Endothelial cell of hepatic sinusoid (primary cell): ENCODE measurements at regions not wholly inside any gene's neighbourhood (a gene's known extent, or its start where the extent isn't known, plus 50 kb on each side); places are given as distances from the start of the nearest gene placed in this dataset.

Experiments
- in situ Hi-C: cut with HindIII; loops from 2 replicates; pipeline ENCODE4 v1.10.0; 2017; ENCODE audit warnings: low sequenced_read_pairs

DNA sequence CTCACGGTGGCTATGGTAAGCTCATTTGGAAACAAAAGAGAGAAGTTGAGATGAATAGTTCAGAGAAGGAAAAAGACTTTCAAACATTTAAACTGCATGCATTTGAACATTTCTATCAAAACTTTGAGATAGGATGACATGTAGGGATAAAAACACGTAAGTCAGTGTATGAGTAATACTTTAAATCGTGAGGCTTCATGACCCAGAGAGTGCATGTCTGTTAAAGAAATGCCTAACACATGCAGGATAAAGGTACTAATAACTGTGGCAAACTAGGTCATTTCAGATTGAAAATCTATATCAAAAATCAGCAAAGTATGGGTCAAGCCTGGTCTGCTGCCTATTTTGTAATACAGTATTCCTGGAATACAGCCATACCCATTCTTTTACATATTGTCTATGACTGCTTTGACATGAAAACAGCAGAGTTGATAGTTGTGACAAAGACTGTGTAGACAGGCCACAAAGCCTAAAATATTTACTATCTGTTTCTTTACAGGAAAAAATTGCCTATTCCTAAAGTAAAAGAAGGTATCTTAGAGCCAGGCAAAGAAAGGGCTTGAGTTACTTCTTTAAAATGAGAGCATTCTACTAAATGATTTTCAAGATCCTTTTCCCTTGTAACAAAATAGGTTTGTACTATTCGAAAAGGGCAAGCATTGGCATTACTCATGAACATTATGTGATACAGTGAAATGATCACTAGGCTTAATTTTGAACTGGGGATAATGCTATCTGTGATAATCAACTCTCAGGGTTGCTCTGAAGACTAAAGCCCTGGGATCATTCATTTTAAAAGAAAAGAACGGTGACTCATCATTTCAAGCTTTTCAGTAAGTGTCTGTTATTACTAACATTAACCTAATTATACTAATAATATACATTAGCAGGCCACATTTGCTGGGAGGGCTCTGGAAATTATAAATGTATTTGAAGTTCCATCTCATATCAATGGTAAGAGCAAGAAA, 185.9 kb downstream of the CRPPA start:
- in situ Hi-C loops = no loop called here

GRCh38 chr7:16234493-16235146, 186.7 kb downstream of the CRPPA start:
- in situ Hi-C loops = no loop called here

GRCh38 chr7:16233517-16233916, 187.8 kb downstream of the CRPPA start:
- in situ Hi-C loops = no loop called here

- in situ Hi-C loops = no loop called here
Observed at GRCh38 chr7:16232273-16232672, 189.1 kb downstream of the CRPPA start.

- in situ Hi-C loops = no loop called here
Observed at GRCh38 chr7:16223963-16224707, 197.2 kb downstream of the CRPPA start.

GRCh38 chr7:16212610-16213009, 208.7 kb downstream of the CRPPA start:
- in situ Hi-C loops = no loop called here

- in situ Hi-C loops = no loop called here
Observed at GRCh38 chr7:16212032-16212431, 209.3 kb downstream of the CRPPA start.

DNA sequence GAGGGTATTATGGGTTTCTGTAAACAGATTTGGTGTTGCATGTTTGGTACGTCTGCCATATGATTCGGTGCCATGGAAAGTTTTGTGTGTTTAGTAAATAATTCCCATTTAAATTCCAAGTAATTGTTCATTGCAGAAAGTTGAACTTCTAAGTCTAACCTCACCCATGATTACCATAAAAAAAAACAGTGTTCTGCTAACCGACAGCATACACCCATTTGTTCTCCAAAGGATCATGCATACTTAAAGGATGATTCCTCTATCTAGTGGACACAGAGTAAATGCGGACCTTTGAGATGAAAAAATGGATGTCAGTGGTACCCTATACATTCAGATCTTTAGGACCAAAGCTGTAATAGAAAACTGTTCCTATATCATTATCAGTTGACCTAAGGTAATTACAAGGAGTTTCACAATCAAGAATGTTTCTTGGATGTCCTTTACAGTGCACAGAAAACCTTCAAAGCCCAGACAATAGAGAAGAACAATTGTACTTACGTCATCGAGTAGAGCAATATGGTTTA, 209.9 kb downstream of the CRPPA start:
- in situ Hi-C loops = no loop called here

DNA sequence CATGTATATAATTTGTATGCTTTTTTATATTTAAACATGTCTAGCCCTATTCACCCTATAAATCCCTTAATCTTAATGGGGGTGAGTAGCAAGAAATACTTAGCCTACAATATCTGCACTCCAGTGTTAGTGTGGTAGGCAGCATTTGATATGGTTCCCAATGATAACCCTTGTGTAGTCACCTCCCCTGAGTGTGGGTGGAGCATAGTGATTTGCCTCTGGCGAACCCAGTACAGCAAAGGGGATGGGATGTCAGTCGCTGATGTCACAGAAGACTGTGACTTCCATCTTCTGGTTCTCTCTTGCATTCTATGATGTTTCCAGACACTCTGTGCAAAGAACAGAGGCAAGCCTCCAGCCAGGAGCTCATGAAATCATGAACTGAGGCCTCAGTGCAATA, 211.2 kb downstream of the CRPPA start:
- in situ Hi-C loops = no loop called here

DNA sequence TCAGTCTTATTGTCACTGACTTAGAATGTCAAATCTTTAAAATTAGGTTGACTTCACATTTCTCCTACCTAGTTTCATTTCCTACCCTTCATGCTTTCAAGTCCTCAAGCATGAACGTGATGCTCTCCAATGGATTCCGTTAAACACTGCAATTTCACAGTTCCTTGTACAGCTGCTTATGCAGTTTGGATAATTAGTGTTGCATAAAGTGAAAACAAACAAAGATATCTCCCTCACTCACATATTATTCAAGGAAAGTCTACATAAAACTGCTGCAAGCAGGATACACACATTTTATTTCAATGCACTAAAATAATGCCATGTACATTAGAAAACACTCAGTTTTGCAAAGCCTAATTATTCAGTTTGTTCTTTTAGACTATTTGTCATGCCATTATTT, 214.0 kb downstream of the CRPPA start:
- in situ Hi-C loops = no loop called here

GRCh38 chr7:16205466-16205865, 215.9 kb downstream of the CRPPA start:
- in situ Hi-C loops = no loop called here

GRCh38 chr7:16204953-16205352, 216.4 kb downstream of the CRPPA start:
- in situ Hi-C loops = no loop called here

GRCh38 chr7:16203065-16203464, 218.3 kb downstream of the CRPPA start:
- in situ Hi-C loops = no loop called here

DNA sequence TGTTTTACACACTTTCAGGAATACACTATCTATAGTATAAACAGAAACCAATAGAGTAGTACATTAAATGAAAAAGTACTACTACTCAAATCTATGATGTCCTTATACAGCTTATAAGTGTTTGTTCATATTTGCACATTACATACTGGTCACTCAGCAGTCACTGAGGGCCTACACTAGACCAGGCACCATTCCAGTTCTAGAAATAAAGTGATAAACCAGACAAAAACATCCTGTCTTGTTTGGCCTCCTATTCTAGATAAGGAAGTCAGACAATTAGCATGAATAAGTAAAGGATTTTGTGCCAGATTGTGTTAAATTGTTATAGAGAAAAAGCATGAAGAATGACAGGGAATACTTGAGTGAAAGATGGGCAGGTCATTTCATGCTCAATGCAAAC, 219.0 kb downstream of the CRPPA start:
- in situ Hi-C loops = no loop called here

GRCh38 chr7:16200591-16200990, 220.7 kb downstream of the CRPPA start:
- in situ Hi-C loops = no loop called here

DNA sequence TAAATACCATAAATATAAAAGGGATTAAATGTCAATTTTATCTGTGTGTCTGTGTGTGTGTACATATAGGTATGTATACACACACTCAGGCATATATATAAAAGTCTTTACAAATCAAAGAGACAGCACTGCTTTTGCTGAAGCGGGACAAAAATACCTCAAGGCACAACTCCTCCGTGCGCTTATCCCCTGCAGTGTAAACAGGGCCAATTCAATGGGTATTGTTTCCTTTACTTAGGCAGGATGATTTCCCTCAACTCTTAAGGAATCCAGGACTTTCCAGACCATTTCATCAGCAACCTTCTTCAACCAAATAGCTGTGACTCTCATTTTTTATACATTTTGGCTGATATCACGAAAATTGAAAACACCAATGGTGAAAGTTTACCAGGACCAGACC, 227.7 kb downstream of the CRPPA start:
- in situ Hi-C loops = no loop called here

GRCh38 chr7:16189026-16189715, 232.2 kb downstream of the CRPPA start:
- in situ Hi-C loops = no loop called here

DNA sequence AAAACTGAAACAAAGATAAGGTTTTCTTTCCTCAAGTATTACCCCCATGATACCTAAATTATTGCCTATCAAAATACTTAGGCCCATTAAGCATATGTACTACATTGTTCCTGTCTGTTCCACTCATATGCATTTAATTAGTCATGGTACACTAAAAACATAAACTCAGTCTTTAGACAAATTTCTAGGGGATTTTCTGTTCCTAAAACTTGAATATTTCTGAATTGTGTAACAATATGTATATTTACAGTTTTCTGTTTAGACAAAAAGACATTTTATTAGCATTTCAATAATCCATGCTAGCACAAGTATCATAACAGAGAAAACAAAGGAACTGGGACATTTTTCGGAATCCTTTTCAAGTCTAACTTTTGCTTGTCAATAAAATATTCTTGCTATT, 234.2 kb downstream of the CRPPA start:
- in situ Hi-C loops = no loop called here

DNA sequence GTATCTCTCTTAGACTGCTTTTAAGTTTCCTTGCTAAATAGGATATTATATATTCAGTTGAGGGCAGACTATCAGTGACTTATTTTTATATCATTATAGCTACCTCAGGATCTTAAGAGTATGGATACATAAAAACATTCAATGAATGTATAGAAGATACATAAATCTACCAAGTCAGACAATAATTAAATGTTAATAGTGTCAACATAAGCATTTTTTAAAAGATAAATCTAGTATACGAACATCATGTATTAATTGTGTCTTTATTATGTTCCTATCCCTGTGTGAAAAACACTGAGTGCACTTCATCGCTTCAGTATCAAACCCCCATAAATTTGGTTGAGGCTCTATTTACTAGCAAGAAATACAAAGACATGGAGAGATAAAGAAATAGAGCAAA, 242.8 kb downstream of the CRPPA start:
- in situ Hi-C loops = no loop called here

DNA sequence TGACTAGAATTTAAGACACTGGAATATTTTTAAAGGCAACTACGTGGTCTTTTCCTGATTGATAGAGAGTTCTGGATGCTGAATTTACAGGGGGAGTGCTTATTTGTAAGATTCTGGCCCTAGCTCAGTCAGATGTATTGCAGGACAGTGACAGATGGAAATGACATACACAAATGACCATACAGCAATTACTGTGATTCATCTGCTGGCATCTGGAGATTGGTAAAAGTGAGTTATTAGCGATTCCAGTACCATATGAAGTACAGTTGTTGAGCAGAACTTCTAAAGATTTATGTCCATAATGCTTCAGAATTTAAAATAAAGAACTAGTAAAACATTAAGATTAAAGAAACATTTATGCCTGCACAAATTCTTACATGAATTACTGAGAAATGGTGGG, 243.2 kb downstream of the CRPPA start:
- in situ Hi-C loops = no loop called here

- in situ Hi-C loops = no loop called here
Observed at GRCh38 chr7:16174253-16174652, 247.1 kb downstream of the CRPPA start.
